Vagina (tissue), 2 donors: ENCODE measurements at regions not wholly inside any gene's neighbourhood (a gene's known extent, or its start where the extent isn't known, plus 50 kb on each side); places are given as distances from the start of the nearest gene placed in this dataset.
"Not testable (repeated sequence)": the region's sequence is repeated elsewhere in the genome, so short reads cannot be mapped to it uniquely, and the experiment has no call there.

ENCODE experiments used
- DNase-seq, 2 donors: peaks; one replicate each; pipeline ENCODE4 v3.0.0-alpha.2; 2017; ENCODE audit errors: extremely low spot score in 2 of 2
- H3K27ac ChIP-seq: fragments of 200-600 bp; sonication (generic); one replicate; pipeline ENCODE4 v1.5.1; 2019
- H3K27me3 ChIP-seq: fragments of 200-600 bp; sonication (generic); one replicate; pipeline ENCODE4 v1.5.1; 2019
- H3K36me3 ChIP-seq, 2 donors: fragments of 200-600 bp; sonication (generic); one replicate each; pipeline ENCODE4 v1.5.1; 2017 to 2019
- H3K4me1 ChIP-seq: fragments of 200-600 bp; sonication (generic); one replicate; pipeline ENCODE4 v1.5.1; 2019
- H3K4me3 ChIP-seq, 2 donors: fragments of 200-600 bp; sonication (generic); 1 replicate in 1 of 2; 2 replicates in 1 of 2; pipeline ENCODE4 v1.5.1; 2016 to 2019
- H3K9me3 ChIP-seq: fragments of 200-600 bp; sonication (generic); one replicate; pipeline ENCODE4 v1.5.1; 2019
- CTCF ChIP-seq, 3 experiments: fragments of 450-650 bp in 2 of 3; fragments of 200-600 bp in 1 of 3; sonication (generic) in 1 of 3; IDR thresholded peaks; one replicate each; pipeline ENCODE4 v1.5.1; 2017 to 2019; ENCODE audit warnings: antibody characterized with exemption in 3 of 3, mild to moderate bottlenecking in 2 of 3, moderate library complexity in 2 of 3
- POLR2A ChIP-seq, 2 donors: fragments of 450-650 bp; IDR thresholded peaks; one replicate each; pipeline ENCODE4 v1.6.1; 2017; ENCODE audit warnings: antibody characterized with exemption in 2 of 2, mild to moderate bottlenecking in 2 of 2, moderate library complexity in 2 of 2
- POLR2AphosphoS5 ChIP-seq, 2 donors: sonication (generic); formaldehyde crosslinking; IDR thresholded peaks; one replicate each; pipeline ENCODE4 v1.9.0; 2017; ENCODE audit warnings: antibody characterized with exemption in 2 of 2, mild to moderate bottlenecking in 2 of 2, low read depth in 1 of 2; ENCODE audit not compliant: insufficient read depth in 1 of 2
- intact Hi-C: fragments of 100-400 bp; cut with DNase I; formaldehyde crosslinking; loops from one replicate; pipeline ENCODE4 v1.15.1; 2023

- no peak overlapping the region for H3K27ac ChIP-seq
- H3K27me3 ChIP-seq = no peaks in the 10 kb centered on the region
- no peaks in the 10 kb centered on the region for H3K36me3 ChIP-seq
- TF ChIP-seq CTCF (IDR thresholded peaks at IDR 0.05) (no peak), POLR2AphosphoS5 (IDR thresholded peaks at IDR 0.05; ENCODE audit: insufficient read depth in 1 of 2, low read depth in 1 of 2) (no peak), POLR2A (IDR thresholded peaks at IDR 0.05) (no peak)
- DNase-seq = no peak
- H3K9me3 ChIP-seq = no peaks in the 10 kb centered on the region
- H3K4me3 ChIP-seq = no peak overlapping the region
- intact Hi-C loops = no loop called here
- no peaks in the 10 kb centered on the region for H3K4me1 ChIP-seq
Measured at GRCh38 chr6:113363866-113364265, 493.3 kb upstream of the MARCKS start.

GRCh38 chr6:113364766-113365165, 492.4 kb upstream of the MARCKS start:
- Histone ChIP-seq H3K27me3 (no peaks in the 10 kb centered on the region), H3K9me3 (no peaks in the 10 kb centered on the region), H3K4me3 (no peak overlapping the region), H3K4me1 (no peaks in the 10 kb centered on the region), H3K27ac (no peak overlapping the region), H3K36me3 (no peaks in the 10 kb centered on the region)
- intact Hi-C loops = no loop called here
- no peak for DNase-seq
- TF ChIP-seq CTCF (IDR thresholded peaks at IDR 0.05) = no peak
- TF ChIP-seq POLR2AphosphoS5 (IDR thresholded peaks at IDR 0.05; ENCODE audit: insufficient read depth in 1 of 2, low read depth in 1 of 2) = no peak
- TF ChIP-seq POLR2A (IDR thresholded peaks at IDR 0.05) = no peak

GRCh38 chr6:113365191-113365590, 492.0 kb upstream of the MARCKS start:
- Histone ChIP-seq H3K9me3 (no peaks in the 10 kb centered on the region), H3K36me3 (no peaks in the 10 kb centered on the region), H3K4me3 (no peak overlapping the region), H3K27ac (no peak overlapping the region), H3K4me1 (no peaks in the 10 kb centered on the region), H3K27me3 (no peaks in the 10 kb centered on the region)
- no peak for TF ChIP-seq POLR2A (IDR thresholded peaks at IDR 0.05)
- intact Hi-C loops = no loop called here
- DNase-seq = no peak

GRCh38 chr6:113366505-113366904, 490.6 kb upstream of the MARCKS start:
- no peak for DNase-seq
- Histone ChIP-seq H3K9me3 (no peaks in the 10 kb centered on the region), H3K36me3 (no peaks in the 10 kb centered on the region), H3K4me3 (no peak overlapping the region), H3K4me1 (no peaks in the 10 kb centered on the region), H3K27me3 (no peaks in the 10 kb centered on the region), H3K27ac (no peak overlapping the region)
- TF ChIP-seq POLR2A (IDR thresholded peaks at IDR 0.05) (no peak), CTCF (IDR thresholded peaks at IDR 0.05) (no peak), POLR2AphosphoS5 (IDR thresholded peaks at IDR 0.05; ENCODE audit: insufficient read depth in 1 of 2, low read depth in 1 of 2) (no peak)
- intact Hi-C loops = no loop called here

GRCh38 chr6:113370508-113371502, 486.3 kb upstream of the MARCKS start:
- no peaks in the 10 kb centered on the region for H3K36me3 ChIP-seq
- no peak overlapping the region for H3K4me3 ChIP-seq
- intact Hi-C loops = no loop called here
- no peak for TF ChIP-seq POLR2AphosphoS5 (IDR thresholded peaks at IDR 0.05; ENCODE audit: insufficient read depth in 1 of 2, low read depth in 1 of 2)
- no peak for TF ChIP-seq CTCF (IDR thresholded peaks at IDR 0.05)
- no peak for TF ChIP-seq POLR2A (IDR thresholded peaks at IDR 0.05)
- H3K27ac ChIP-seq = no peak overlapping the region
- no peaks in the 10 kb centered on the region for H3K9me3 ChIP-seq
- H3K27me3 ChIP-seq = no peaks in the 10 kb centered on the region
- no peak for DNase-seq
- no peaks in the 10 kb centered on the region for H3K4me1 ChIP-seq

- intact Hi-C loops, H3K9me3 ChIP-seq, H3K27me3 ChIP-seq, H3K27ac ChIP-seq, H3K36me3 ChIP-seq, H3K4me3 ChIP-seq, H3K4me1 ChIP-seq, DNase-seq: not testable (repeated sequence)
Measured at GRCh38 chr6:113375466-113375865, 481.7 kb upstream of the MARCKS start.
